H1 (cell line): ENCODE measurements at regions not wholly inside any gene's neighbourhood (a gene's known extent, or its start where the extent isn't known, plus 50 kb on each side); places are given as distances from the start of the nearest gene placed in this dataset.

Source experiments
- CTCF ChIP-seq, 3 experiments: IDR thresholded peaks; 1 replicate in 2 of 3; 2 replicates in 1 of 3; pipeline versions ENCODE4 v1.5.1 to v1.6.1; 2011; ENCODE audit warnings: low read length in 3 of 3, mild to moderate bottlenecking in 3 of 3, inconsistent platforms in 2 of 3, low read depth in 1 of 3, moderate library complexity in 1 of 3; ENCODE audit not compliant: insufficient read depth in 1 of 3; ENCODE audit errors: control extremely low read depth in 1 of 3

- TF ChIP-seq CTCF (IDR thresholded peaks at IDR 0.05; ENCODE audit: control extremely low read depth in 1 of 3, insufficient read depth in 1 of 3, low read depth in 1 of 3, low read length in 3 of 3): no peak
- TF ChIP-seq, all 59 proteins: peak for 0
Observed at GRCh38 chr7:131691454-131692130, 135.2 kb upstream of the PODXL start (continued).
